Small intestine (tissue), 7 donors: ENCODE measurements at regions not wholly inside any gene's neighbourhood (a gene's known extent, or its start where the extent isn't known, plus 50 kb on each side); places are given as distances from the start of the nearest gene placed in this dataset.

ENCODE experiments used
- DNase-seq, 2 donors: peaks; one replicate each; pipeline versions ENCODE4 v3.0.0 to v3.0.0-alpha.2; 2013
- FAIRE-seq: peaks from 2 replicates; lab custom pipeline; 2012; peaks lifted over from hg19 to GRCh38; lab: Jason Lieb, UNC
- H3K27ac ChIP-seq, 3 donors: one replicate each; pipeline ENCODE4 v1.5.1; 2013; ENCODE audit warnings: low read length in 2 of 3, mild to moderate bottlenecking in 2 of 3, control low read depth in 1 of 3, inconsistent platforms in 1 of 3, low read depth in 1 of 3, moderate library complexity in 1 of 3
- H3K27me3 ChIP-seq, 3 donors: one replicate each; pipeline ENCODE4 v1.6.1; 2013; ENCODE audit warnings: low read length in 3 of 3, inconsistent platforms in 1 of 3; ENCODE audit not compliant: control insufficient read depth in 3 of 3, insufficient read depth in 3 of 3
- H3K36me3 ChIP-seq, 3 donors: one replicate each; pipeline ENCODE4 v1.6.1; 2013; ENCODE audit warnings: low read length in 3 of 3, inconsistent platforms in 1 of 3, low read depth in 1 of 3, mild to moderate bottlenecking in 1 of 3, moderate library complexity in 1 of 3; ENCODE audit not compliant: control insufficient read depth in 3 of 3, insufficient read depth in 2 of 3
- H3K4me1 ChIP-seq, 3 donors: one replicate each; pipeline ENCODE4 v1.6.1; 2013; ENCODE audit warnings: low read length in 2 of 3, inconsistent platforms in 1 of 3, low read depth in 1 of 3, mild to moderate bottlenecking in 1 of 3, moderate library complexity in 1 of 3; ENCODE audit not compliant: control insufficient read depth in 3 of 3, insufficient read depth in 2 of 3
- H3K4me3 ChIP-seq, 3 donors: one replicate each; pipeline ENCODE4 v1.5.1; 2013; ENCODE audit warnings: low read length in 3 of 3, control low read depth in 1 of 3, inconsistent platforms in 1 of 3, low read depth in 1 of 3, mild to moderate bottlenecking in 1 of 3, moderate library complexity in 1 of 3
- H3K9me3 ChIP-seq, 2 donors: one replicate each; pipeline ENCODE4 v1.6.1; 2013; ENCODE audit warnings: low read depth in 1 of 2, low read length in 1 of 2; ENCODE audit not compliant: control insufficient read depth in 2 of 2, insufficient read depth in 1 of 2
- WGBS, 3 donors: extraction: QIAGEN DNeasy Blood & Tissue Kit; methylation state at CpG; one replicate each; pipeline ENCODE4 v1.1.7; 2013; 5-methylcytosine and 5-hydroxymethylcytosine counted together
- donor health status: healthy with polysubstance abuse.
- donor health status: control.
- donor health status: control.
- donor health status: Bipolar disorder and iron deficiency.
- donor health status: healthy.

DNA sequence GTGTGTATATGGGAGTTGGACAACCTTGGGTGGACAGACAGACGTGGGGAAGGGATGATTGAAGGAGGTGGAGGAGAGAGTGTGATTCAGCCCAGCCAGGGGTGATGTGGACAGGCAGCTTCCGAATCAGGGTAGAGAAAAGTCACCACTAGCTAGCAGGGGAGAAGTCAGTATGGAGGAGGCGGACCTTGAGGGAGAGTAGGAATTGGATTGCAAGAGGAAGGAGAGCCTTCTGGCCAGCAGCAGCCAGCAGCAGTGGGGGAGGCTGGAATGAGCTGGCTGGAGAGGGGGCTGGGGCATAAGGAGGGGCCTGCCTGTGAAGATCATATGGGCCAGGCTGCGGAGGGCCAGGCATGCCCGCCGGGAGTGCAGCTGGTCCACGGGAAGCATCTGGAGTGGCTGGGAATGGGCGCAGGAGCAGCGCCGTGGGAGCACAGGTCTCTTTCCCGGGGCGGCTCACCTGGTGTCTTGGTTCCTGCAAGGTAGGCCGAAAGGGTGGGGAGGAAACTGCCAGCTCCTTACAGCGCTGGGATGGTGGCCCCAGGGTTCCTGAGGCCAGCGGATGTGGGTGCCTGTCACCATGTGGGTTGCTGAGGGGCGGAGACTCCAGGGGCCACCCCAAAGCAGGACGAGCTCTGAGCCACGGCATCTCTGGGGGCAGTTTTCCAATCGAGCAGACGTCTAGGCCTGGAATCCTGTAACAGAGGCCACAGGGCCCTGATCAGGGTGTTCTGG, 235.3 kb downstream of the SEC14L1 start:
- H3K4me1 ChIP-seq, result peaks cover 3 to 73% (median 17%) of the 10 kb centered on the region in 3 donors
- WGBS, 3 donors, result 52 to 76% (median 62%) methylated on average over 19 to 20 of the region's 20 CpGs
- peak in 1 of 2 donors; percentile 48 for DNase-seq
- peak overlapping the region in 2 of 3 donors; percentile 25 to 94 for H3K4me3 ChIP-seq
- no peaks in the 10 kb centered on the region for H3K27me3 ChIP-seq
- peak overlapping the region in 2 of 3 donors; percentile 89 to 93 for H3K27ac ChIP-seq
- no peak for FAIRE-seq
- H3K36me3 ChIP-seq, result peaks cover 0 to 44% (median 0%) of the 10 kb centered on the region in 3 donors
- no peaks in the 10 kb centered on the region for H3K9me3 ChIP-seq

DNA sequence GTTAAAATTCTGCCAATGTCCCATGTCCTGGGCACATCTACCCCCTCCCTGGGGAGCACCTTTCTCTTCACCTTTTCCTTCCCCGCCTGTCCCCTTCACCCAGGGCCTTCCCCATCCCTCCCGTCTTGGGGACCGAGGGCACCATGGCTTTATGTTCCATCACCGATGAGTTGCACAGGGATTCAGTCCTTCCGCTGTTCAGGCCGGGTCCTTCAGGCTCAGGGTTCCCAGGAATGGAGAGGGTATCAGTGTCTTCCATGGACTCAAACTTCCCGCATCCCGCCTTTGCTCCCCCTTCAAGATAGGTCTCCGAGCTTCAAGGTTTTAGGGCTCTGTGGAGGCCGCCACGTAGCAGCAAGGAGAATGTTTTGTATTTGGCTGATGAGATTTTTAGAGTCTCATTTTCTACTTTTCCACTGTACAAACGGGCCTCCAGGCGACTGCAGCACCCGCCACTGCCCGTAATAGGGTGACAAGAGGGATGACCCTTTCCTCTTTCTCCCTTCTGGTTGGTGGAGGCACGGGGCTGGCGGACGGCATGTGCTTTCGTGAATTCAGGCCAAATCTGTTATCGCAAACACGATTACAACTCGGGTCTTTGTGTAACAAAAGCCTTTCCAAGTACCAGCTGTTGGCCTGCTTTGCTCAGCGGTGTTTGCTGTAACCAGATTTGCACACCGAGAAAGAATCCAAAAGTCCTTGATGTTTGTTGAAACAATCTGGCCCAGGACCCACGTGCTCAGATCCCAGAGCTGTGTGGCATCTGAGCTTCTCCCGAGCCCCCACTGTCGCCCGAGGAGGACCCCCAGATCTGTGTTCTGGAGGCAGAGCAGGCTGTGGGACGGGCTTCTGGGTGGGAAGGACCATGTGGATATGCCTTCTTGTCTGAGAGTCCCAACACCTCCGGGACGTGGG, 236.3 kb downstream of the SEC14L1 start:
- Histone ChIP-seq H3K4me3 (peak overlapping the region in 1 of 3 donors; percentile 7), H3K36me3 (peaks cover 0 to 48% (median 0%) of the 10 kb centered on the region in 3 donors), H3K9me3 (no peaks in the 10 kb centered on the region), H3K4me1 (peaks cover 3 to 70% (median 10%) of the 10 kb centered on the region in 3 donors), H3K27ac (peak overlapping the region; percentile 0 to 93 (median 89)), H3K27me3 (no peaks in the 10 kb centered on the region)
- FAIRE-seq, result no peak
- no peak for DNase-seq
- 72 to 80% (median 75%) methylated on average over 31 of the region's 31 CpGs for WGBS, 3 donors

- DNase-seq (no peak), FAIRE-seq (no peak)
- Histone ChIP-seq H3K4me1 (peaks cover 0 to 70% (median 7%) of the 10 kb centered on the region in 3 donors), H3K36me3 (peaks cover 0 to 49% (median 0%) of the 10 kb centered on the region in 3 donors), H3K9me3 (no peaks in the 10 kb centered on the region), H3K27ac (no peak overlapping the region), H3K4me3 (no peak overlapping the region), H3K27me3 (no peaks in the 10 kb centered on the region)
- WGBS, 3 donors, result 77 to 88% (median 85%) methylated on average over 11 of the region's 11 CpGs
Observed at GRCh38 chr17:77377710-77378235, 237.0 kb downstream of the SEC14L1 start.

DNA sequence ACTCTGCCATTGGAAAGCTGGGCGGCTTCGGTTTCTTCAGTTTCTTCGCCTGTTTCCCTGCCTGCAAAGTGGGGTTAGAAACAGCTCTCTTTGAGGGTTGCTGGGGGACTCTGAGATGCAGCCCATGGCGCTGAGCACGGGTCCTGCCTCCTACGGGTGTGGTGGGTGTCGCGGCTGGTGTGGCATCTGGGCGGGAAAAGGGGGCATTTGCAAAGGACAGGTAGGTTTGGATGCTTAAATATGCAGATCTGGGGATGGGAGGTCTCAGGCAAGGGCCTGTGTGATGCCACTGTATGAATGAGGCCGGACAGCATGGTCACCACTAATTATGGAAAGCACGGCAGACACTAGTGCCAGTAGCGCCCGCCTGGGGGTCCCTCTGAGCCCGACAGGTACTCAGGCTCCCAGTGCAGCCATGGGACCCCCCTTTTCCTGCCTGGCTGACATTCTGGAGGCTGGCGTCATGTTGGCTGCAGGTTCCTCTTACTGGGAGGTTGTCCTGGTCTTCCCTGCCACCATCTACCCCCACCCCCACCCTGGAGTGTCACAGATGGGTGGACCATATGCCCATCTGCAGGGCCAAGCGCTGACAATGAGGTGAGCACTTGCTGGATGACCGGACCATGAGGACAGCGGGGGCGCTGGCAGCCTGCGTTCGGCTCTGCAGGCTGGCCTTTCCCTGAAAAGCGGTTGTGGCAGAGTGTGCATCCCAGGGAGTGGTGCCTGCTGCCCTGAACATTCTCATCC, 237.7 kb downstream of the SEC14L1 start:
- Histone ChIP-seq H3K36me3 (peaks cover 0 to 55% (median 0%) of the 10 kb centered on the region in 3 donors), H3K27ac (no peak overlapping the region), H3K27me3 (no peaks in the 10 kb centered on the region), H3K4me3 (no peak overlapping the region), H3K9me3 (no peaks in the 10 kb centered on the region), H3K4me1 (peaks cover 0 to 77% (median 7%) of the 10 kb centered on the region in 3 donors)
- DNase-seq (no peak), FAIRE-seq (no peak)
- 93 to 98% (median 96%) methylated on average over 22 of the region's 22 CpGs for WGBS, 3 donors

DNA sequence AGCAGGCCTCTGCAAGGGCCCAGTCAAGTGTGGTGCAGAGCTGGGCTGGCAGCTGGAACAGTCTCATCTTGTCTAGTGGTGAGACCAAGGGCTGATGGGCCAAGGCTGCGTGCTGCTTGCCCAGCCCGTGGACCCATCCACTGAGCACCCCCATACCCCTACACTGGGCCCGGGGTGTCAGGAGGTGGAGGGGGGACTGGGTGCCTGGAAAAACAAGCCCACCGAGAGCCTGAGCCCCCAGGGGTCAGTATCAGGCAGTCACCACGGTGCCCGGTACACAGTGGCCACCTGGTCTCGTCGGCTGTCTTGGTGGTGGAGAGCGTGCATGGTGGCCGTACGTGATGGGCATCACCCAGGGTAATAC, 238.3 kb downstream of the SEC14L1 start:
- WGBS, 3 donors, result 89 to 95% (median 90%) methylated on average over 11 of the region's 11 CpGs
- H3K9me3 ChIP-seq, result no peaks in the 10 kb centered on the region
- H3K4me3 ChIP-seq, result no peak overlapping the region
- peaks cover 0 to 59% (median 0%) of the 10 kb centered on the region in 3 donors for H3K36me3 ChIP-seq
- FAIRE-seq, result no peak
- no peak for DNase-seq
- no peaks in the 10 kb centered on the region for H3K27me3 ChIP-seq
- H3K27ac ChIP-seq, result peak overlapping the region in 1 of 3 donors; percentile 64
- H3K4me1 ChIP-seq, result peaks cover 0 to 81% (median 7%) of the 10 kb centered on the region in 3 donors

DNA sequence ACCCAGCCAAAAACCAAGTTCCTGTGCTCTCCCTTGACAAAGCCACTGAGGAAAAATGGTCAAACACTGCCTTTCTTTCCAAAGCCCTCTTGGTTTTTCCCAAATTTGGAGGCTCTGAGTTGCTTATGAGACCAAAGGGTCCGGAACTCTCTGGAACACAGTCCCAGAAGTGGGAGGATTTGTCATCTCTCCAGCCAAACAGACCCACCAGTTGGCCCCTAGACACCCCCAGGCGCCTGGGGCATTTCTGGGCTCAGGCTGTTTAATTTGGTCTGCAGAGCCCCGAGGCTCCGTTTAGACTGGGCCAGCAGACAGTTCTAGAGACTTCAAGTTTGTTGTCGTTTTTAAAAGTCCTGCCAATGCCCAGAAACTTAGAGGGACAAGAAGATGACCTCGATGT, 239.1 kb downstream of the SEC14L1 start:
- no peak for FAIRE-seq

GRCh38 chr17:77380395-77381184, 239.8 kb downstream of the SEC14L1 start:
- H3K4me1 ChIP-seq, result peaks cover 1 to 70% (median 7%) of the 10 kb centered on the region in 3 donors
- DNase-seq (no peak), FAIRE-seq (no peak)
- H3K4me3 ChIP-seq, result no peak overlapping the region
- WGBS, 3 donors, result 85 to 90% (median 87%) methylated on average over 11 of the region's 11 CpGs
- no peaks in the 10 kb centered on the region for H3K9me3 ChIP-seq
- peaks cover 0 to 64% (median 0%) of the 10 kb centered on the region in 3 donors for H3K36me3 ChIP-seq
- peak overlapping the region in 1 of 3 donors; percentile 8 for H3K27ac ChIP-seq
- no peaks in the 10 kb centered on the region for H3K27me3 ChIP-seq

More for the DNA sequence above, 239.1 kb downstream of the SEC14L1 start:
- Histone ChIP-seq H3K27me3 (no peaks in the 10 kb centered on the region), H3K9me3 (no peaks in the 10 kb centered on the region), H3K4me3 (no peak overlapping the region), H3K4me1 (peaks cover 0 to 77% (median 7%) of the 10 kb centered on the region in 3 donors), H3K36me3 (peaks cover 0 to 63% (median 0%) of the 10 kb centered on the region in 3 donors), H3K27ac (peak overlapping the region in 1 of 3 donors; percentile 64)
- WGBS, 3 donors, result 61 to 80% (median 75%) methylated on average over 6 of the region's 6 CpGs
- no peak for DNase-seq
